ENCODE measurements at regions not wholly inside any gene's neighbourhood (a gene's known extent, or its start where the extent isn't known, plus 50 kb on each side); places are given as distances from the start of the nearest gene placed in this dataset.

DNA sequence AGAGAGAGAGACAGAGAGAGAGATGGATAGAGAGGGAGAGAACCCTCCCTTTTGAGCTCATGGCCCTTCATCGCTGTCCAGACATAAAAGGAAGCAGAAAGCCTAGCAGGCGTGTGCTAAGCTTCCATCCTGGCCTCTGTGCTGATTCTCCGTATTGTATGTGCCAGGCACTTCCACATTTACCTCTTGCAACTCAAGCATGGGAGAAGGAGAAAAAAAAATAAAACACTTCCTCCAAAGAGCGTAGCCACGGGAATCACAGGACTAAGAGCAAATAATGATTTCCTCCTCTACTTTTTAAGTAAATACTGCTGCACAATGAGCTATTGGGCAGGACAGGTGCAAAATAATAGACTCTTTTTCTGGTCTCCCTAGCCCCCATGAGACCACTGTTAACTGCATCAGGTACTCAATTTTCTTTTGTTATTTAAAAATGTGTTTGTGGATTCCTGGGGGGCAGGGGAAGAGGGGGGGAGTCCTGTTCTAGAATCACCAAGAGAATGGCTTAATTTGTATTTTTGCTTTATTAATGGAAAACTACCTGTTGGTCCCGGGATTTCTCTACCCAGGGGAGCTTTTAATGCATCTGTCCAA lies 154.3 kb downstream of the NXPE2 start:
- Histone ChIP-seq H3K4me1 (ENCODE audit: control insufficient read depth, low read length) (no peaks in the 10 kb centered on the region), H3K4me2 (ENCODE audit: low read length) (no peak overlapping the region), H3K79me2 (ENCODE audit: control insufficient read depth, low read length) (no peaks in the 10 kb centered on the region), H3K9me3 (ENCODE audit: control insufficient read depth, insufficient read depth, low read length) (no peaks in the 10 kb centered on the region), H3K9me2 (replicated peaks; ENCODE audit: control insufficient read depth, low read length) (no peaks in the 10 kb centered on the region), H3K27me3 (ENCODE audit: control insufficient read depth, low read length) (no peaks in the 10 kb centered on the region), H4K20me1 (ENCODE audit: control insufficient read depth, insufficient read depth, low read depth, low read length) (no peaks in the 10 kb centered on the region), H3F3A (ENCODE audit: control insufficient read depth, insufficient read depth) (no peaks in the 10 kb centered on the region), H3K4me3 (ENCODE audit: low read length) (no peak overlapping the region), H3K36me3 (ENCODE audit: control insufficient read depth, low read length) (no peaks in the 10 kb centered on the region), H3K27ac (ENCODE audit: low read depth, low read length) (no peak overlapping the region)
- TF ChIP-seq EZH2phosphoT487 (IDR thresholded peaks at IDR 0.05; ENCODE audit: borderline replicate concordance, low read length) = no peak
- TF ChIP-seq, protein P1, sequence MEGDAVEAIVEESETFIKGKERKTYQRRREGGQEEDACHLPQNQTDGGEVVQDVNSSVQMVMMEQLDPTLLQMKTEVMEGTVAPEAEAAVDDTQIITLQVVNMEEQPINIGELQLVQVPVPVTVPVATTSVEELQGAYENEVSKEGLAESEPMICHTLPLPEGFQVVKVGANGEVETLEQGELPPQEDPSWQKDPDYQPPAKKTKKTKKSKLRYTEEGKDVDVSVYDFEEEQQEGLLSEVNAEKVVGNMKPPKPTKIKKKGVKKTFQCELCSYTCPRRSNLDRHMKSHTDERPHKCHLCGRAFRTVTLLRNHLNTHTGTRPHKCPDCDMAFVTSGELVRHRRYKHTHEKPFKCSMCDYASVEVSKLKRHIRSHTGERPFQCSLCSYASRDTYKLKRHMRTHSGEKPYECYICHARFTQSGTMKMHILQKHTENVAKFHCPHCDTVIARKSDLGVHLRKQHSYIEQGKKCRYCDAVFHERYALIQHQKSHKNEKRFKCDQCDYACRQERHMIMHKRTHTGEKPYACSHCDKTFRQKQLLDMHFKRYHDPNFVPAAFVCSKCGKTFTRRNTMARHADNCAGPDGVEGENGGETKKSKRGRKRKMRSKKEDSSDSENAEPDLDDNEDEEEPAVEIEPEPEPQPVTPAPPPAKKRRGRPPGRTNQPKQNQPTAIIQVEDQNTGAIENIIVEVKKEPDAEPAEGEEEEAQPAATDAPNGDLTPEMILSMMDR (IDR thresholded peaks at IDR 0.05; ENCODE audit: low read depth, low read length, poor library complexity, severe bottlenecking) = no peak

DNA sequence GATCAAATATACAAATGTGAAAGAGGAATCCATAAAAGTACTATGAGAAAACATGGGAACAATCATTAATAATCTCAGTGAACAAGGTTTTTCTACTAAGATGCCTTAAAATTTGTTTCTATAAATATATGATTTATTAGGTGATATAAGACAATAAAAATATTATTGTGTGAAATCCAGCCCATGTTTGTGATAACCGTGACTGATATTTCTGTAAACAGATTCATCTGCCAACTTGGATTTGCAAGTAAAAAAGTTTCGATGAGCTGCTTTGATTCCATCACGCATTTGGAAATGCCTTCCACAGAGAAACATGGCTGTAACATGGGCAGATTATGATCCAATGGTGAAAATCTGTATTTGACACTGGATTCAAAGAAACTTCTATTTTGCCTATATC lies 157.8 kb downstream of the NXPE2 start:
- no peaks in the 10 kb centered on the region for H3K4me1 ChIP-seq (ENCODE audit: control insufficient read depth, low read length)
- no peaks in the 10 kb centered on the region for H4K20me1 ChIP-seq (ENCODE audit: control insufficient read depth, insufficient read depth, low read depth, low read length)
- H3K79me2 ChIP-seq (ENCODE audit: control insufficient read depth, low read length) = no peaks in the 10 kb centered on the region
- H3K4me2 ChIP-seq (ENCODE audit: low read length) = no peak overlapping the region
- H3K27ac ChIP-seq (ENCODE audit: low read depth, low read length) = no peak overlapping the region
- H3K9me3 ChIP-seq (ENCODE audit: control insufficient read depth, insufficient read depth, low read length) = no peaks in the 10 kb centered on the region
- no peak overlapping the region for H3K4me3 ChIP-seq (ENCODE audit: low read length)
- H3K36me3 ChIP-seq (ENCODE audit: control insufficient read depth, low read length) = no peaks in the 10 kb centered on the region
- TF ChIP-seq, protein P1 (IDR thresholded peaks at IDR 0.05; ENCODE audit: low read depth, low read length, poor library complexity, severe bottlenecking) = no peak
- TF ChIP-seq EZH2phosphoT487 (IDR thresholded peaks at IDR 0.05; ENCODE audit: borderline replicate concordance, low read length) = no peak
- no peaks in the 10 kb centered on the region for H3F3A ChIP-seq (ENCODE audit: control insufficient read depth, insufficient read depth)
- H3K9me2 ChIP-seq (replicated peaks; ENCODE audit: control insufficient read depth, low read length) = no peaks in the 10 kb centered on the region
- no peaks in the 10 kb centered on the region for H3K27me3 ChIP-seq (ENCODE audit: control insufficient read depth, low read length)

DNA sequence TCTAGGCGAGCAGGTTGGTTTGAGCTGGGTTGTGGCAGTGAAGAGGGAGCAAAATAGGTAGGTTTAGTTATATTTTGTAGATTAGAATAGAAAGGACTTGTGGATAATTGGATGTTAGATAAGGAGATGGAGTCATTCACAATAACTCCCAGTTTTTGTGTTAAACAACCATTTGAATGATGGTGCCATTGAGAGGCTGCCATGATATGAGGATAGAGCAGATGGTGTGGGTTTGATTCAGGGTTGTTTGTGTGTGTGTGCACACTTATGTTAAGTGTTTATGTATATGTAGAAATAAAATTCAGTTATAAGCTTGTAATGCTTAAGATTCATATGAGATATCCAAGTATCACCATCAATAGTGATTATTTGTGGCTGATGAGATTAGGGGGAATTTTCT lies 166.6 kb downstream of the NXPE2 start:
- H3K4me1 ChIP-seq (ENCODE audit: control insufficient read depth, low read length) = no peaks in the 10 kb centered on the region

More for the DNA sequence above, 166.6 kb downstream of the NXPE2 start:
- no peak for TF ChIP-seq EZH2phosphoT487 (IDR thresholded peaks at IDR 0.05; ENCODE audit: borderline replicate concordance, low read length)
- TF ChIP-seq, protein P1 (IDR thresholded peaks at IDR 0.05; ENCODE audit: low read depth, low read length, poor library complexity, severe bottlenecking) = no peak
- no peaks in the 10 kb centered on the region for H3K36me3 ChIP-seq (ENCODE audit: control insufficient read depth, low read length)
- H3K9me2 ChIP-seq (replicated peaks; ENCODE audit: control insufficient read depth, low read length) = no peaks in the 10 kb centered on the region
- no peaks in the 10 kb centered on the region for H3K79me2 ChIP-seq (ENCODE audit: control insufficient read depth, low read length)
- no peak overlapping the region for H3K27ac ChIP-seq (ENCODE audit: low read depth, low read length)
- H3K9me3 ChIP-seq (ENCODE audit: control insufficient read depth, insufficient read depth, low read length) = no peaks in the 10 kb centered on the region
- H4K20me1 ChIP-seq (ENCODE audit: control insufficient read depth, insufficient read depth, low read depth, low read length) = no peaks in the 10 kb centered on the region
- no peak overlapping the region for H3K4me3 ChIP-seq (ENCODE audit: low read length)
- H3F3A ChIP-seq (ENCODE audit: control insufficient read depth, insufficient read depth) = no peaks in the 10 kb centered on the region
- no peak overlapping the region for H3K4me2 ChIP-seq (ENCODE audit: low read length)
- H3K27me3 ChIP-seq (ENCODE audit: control insufficient read depth, low read length) = no peaks in the 10 kb centered on the region
